K562 (cell line): ENCODE measurements at regions not wholly inside any gene's neighbourhood (a gene's known extent, or its start where the extent isn't known, plus 50 kb on each side); places are given as distances from the start of the nearest gene placed in this dataset.

Source experiments
- ATAC-seq: fragments of 200-7000 bp; cut with Tn5 transposase; 3 replicates; pipeline ENCODE4 v1.9.1; 2020; ENCODE audit warnings: moderate library complexity
- BruUV-seq: library from RNA; stranded (reverse); fragments of 400-500 nt; replicated peaks from 2 replicates; lab custom pipeline; 2021; lab: Mats Ljungman, UMichigan
- CTCF ChIA-PET: fragments of 300-600 bp; formaldehyde crosslinking; extraction: SDS; loops from one replicate; lab custom pipeline; 2021; ENCODE audit warnings: low intra/inter-chr PET ratio; lab: Yijun Ruan, JAX
- POLR2A ChIA-PET: fragments of 300-600, 350-650 bp; sonication (Branson Sonifier 250); formaldehyde crosslinking; extraction: SDS; loops from one replicate; lab custom pipeline; 2021; ENCODE audit warnings: antibody characterized with exemption, inconsistent platforms; lab: Yijun Ruan, JAX
- DNase-seq, 4 experiments: peaks; one replicate each; pipeline versions ENCODE4 v3.0.0 to v3.0.0-alpha.2; 2011 to 2018; ENCODE audit warnings: low spot score in 3 of 4, mixed read lengths in 3 of 4; ENCODE audit errors: extremely low read depth in 1 of 4
- FAIRE-seq: peaks from 2 replicates; lab custom pipeline; 2011; peaks lifted over from hg19 to GRCh38; lab: Jason Lieb, UNC
- H2AFZ ChIP-seq: 2 replicates; pipeline ENCODE4 v1.6.0; 2011; ENCODE audit warnings: low read depth, low read length, control low read depth, inconsistent platforms
- H3K27ac ChIP-seq: fragments of 200-600 bp; 3 replicates; pipeline ENCODE4 v1.8.0; 2011; ENCODE audit warnings: low read depth, mild to moderate bottlenecking, control low read depth, inconsistent platforms, low read length, moderate library complexity, mixed read lengths; ENCODE audit errors: extremely low read depth
- H3K27me3 ChIP-seq, 2 experiments: fragments of 300-600 bp in 1 of 2; 2 replicates in 1 of 2; 3 replicates in 1 of 2; pipeline versions ENCODE4 v1.6.0 to v1.8.0; 2011; ENCODE audit warnings: inconsistent platforms in 2 of 2, low read length in 2 of 2, mild to moderate bottlenecking in 1 of 2, mixed read lengths in 1 of 2, moderate library complexity in 1 of 2; ENCODE audit not compliant: control insufficient read depth in 2 of 2, insufficient read depth in 2 of 2
- H3K36me3 ChIP-seq: fragments of 300-600 bp; 3 replicates; pipeline ENCODE4 v1.8.0; 2011; ENCODE audit warnings: mild to moderate bottlenecking, low read length, inconsistent platforms; ENCODE audit not compliant: control insufficient read depth, insufficient read depth
- H3K4me1 ChIP-seq, 2 experiments: fragments of 200-600 bp in 1 of 2; replicated peaks in 1 of 2; 2 replicates in 1 of 2; 3 replicates in 1 of 2; pipeline versions ENCODE4 v1.5.1 to v1.8.0; 2011; ENCODE audit warnings: inconsistent platforms in 2 of 2, low read length in 2 of 2, mild to moderate bottlenecking in 1 of 2, mixed read lengths in 1 of 2, moderate library complexity in 1 of 2; ENCODE audit not compliant: control insufficient read depth in 2 of 2, insufficient read depth in 2 of 2
- H3K4me2 ChIP-seq: 2 replicates; pipeline ENCODE4 v1.6.1; 2011; ENCODE audit warnings: low read length, control low read depth, inconsistent platforms, mixed read lengths; ENCODE audit not compliant: insufficient read depth
- H3K4me3 ChIP-seq: fragments of 200-600 bp; sonication (generic), shearing (Covaris generic); 2 replicates; pipeline ENCODE4 v1.5.1; 2016; ENCODE audit warnings: control low read depth, inconsistent platforms
- H3K79me2 ChIP-seq: fragments of 200-600 bp; 3 replicates; pipeline ENCODE4 v1.8.0; 2011; ENCODE audit warnings: low read length, inconsistent platforms; ENCODE audit not compliant: control insufficient read depth, insufficient read depth
- H3K9ac ChIP-seq, 2 experiments: 2 replicates each; pipeline versions ENCODE4 v1.6.0 to v1.6.1; 2011; ENCODE audit warnings: low read depth in 2 of 2, low read length in 2 of 2, control low read depth in 1 of 2, inconsistent platforms in 1 of 2, mild to moderate bottlenecking in 1 of 2, mixed read lengths in 1 of 2; ENCODE audit not compliant: insufficient read depth in 1 of 2
- H3K9me1 ChIP-seq: one replicate; pipeline ENCODE4 v1.6.0; 2011; ENCODE audit warnings: inconsistent platforms, mild to moderate bottlenecking, low read length, moderate library complexity; ENCODE audit not compliant: control insufficient read depth, insufficient read depth
- H3K9me3 ChIP-seq: replicated peaks from 2 replicates; pipeline ENCODE4 v1.5.1; 2011; ENCODE audit warnings: low read depth, low read length, inconsistent platforms; ENCODE audit not compliant: control insufficient read depth, insufficient read depth
- H4K20me1 ChIP-seq: replicated peaks from 2 replicates; pipeline ENCODE4 v1.6.1; 2011; ENCODE audit warnings: low read length, inconsistent platforms, mixed read lengths; ENCODE audit not compliant: control insufficient read depth, insufficient read depth
- CBX8 ChIP-seq: fragments of 200-600 bp; sonication (generic); IDR thresholded peaks from 2 replicates; pipeline ENCODE4 v1.6.1; 2012; ENCODE audit warnings: borderline replicate concordance, mixed run types, low read depth, mild to moderate bottlenecking, moderate library complexity, mixed read lengths, low read length, control low read depth, inconsistent platforms; ENCODE audit not compliant: poor library complexity, severe bottlenecking; ENCODE audit errors: extremely low read depth
- HDGF ChIP-seq: fragments of 450-650 bp; IDR thresholded peaks from 2 replicates; pipeline ENCODE4 v1.6.1; 2016
- HNRNPK ChIP-seq: fragments of 200-400 bp; formaldehyde crosslinking; IDR thresholded peaks from one replicate; pipeline ENCODE4 v1.6.1; 2018; ENCODE audit warnings: mild to moderate bottlenecking, low read depth, low read length; ENCODE audit not compliant: poor library complexity, severe bottlenecking
- IFI16 ChIP-seq: fragments of 250-450 bp; sonication (Bioruptor Pico); IDR thresholded peaks from 2 replicates; pipeline ENCODE4 v2.1.2; 2022; ENCODE audit warnings: mild to moderate bottlenecking, inconsistent platforms
- POU5F1 ChIP-seq: fragments of 150-350 bp; IDR thresholded peaks from 2 replicates; pipeline ENCODE4 v1.6.1; 2014; ENCODE audit warnings: borderline replicate concordance, low read length, low read depth, mild to moderate bottlenecking; ENCODE audit not compliant: partially characterized antibody
- PRMT5 ChIP-seq: sonication (generic); formaldehyde crosslinking; IDR thresholded peaks from 2 replicates; pipeline ENCODE4 v1.5.0; 2020; ENCODE audit warnings: missing genetic modification reagents
- SAP30 ChIP-seq: fragments of 200-600 bp; sonication (generic); IDR thresholded peaks from 2 replicates; pipeline ENCODE4 v1.6.1; 2012; ENCODE audit warnings: borderline replicate concordance, low read depth, mild to moderate bottlenecking, moderate library complexity, low read length, control low read depth, inconsistent platforms; ENCODE audit not compliant: insufficient read depth, poor library complexity, severe bottlenecking
- SMAD3 ChIP-seq: fragments of 450-650 bp; formaldehyde crosslinking; conservative IDR thresholded peaks from 2 replicates; pipeline ENCODE4 v1.4.0; 2020; ENCODE audit warnings: mild to moderate bottlenecking
- SRSF3 ChIP-seq: fragments of 200-400 bp; formaldehyde crosslinking; IDR thresholded peaks from 2 replicates; pipeline ENCODE4 v1.6.1; 2016; ENCODE audit warnings: mild to moderate bottlenecking, low read length, moderate library complexity; ENCODE audit not compliant: insufficient read depth
- TAF1 ChIP-seq: IDR thresholded peaks from 2 replicates; pipeline ENCODE4 v1.6.1; 2011; ENCODE audit warnings: mild to moderate bottlenecking, low read length, moderate library complexity; ENCODE audit not compliant: insufficient read depth, control insufficient read depth, severe bottlenecking; ENCODE audit errors: extremely low read depth
- TARDBP ChIP-seq: fragments of 450-650 bp; IDR thresholded peaks from 2 replicates; pipeline ENCODE4 v1.6.1; 2016
- ZFP36 ChIP-seq: fragments of 150-350 bp; IDR thresholded peaks from 2 replicates; pipeline ENCODE4 v1.6.1; 2018; ENCODE audit warnings: low read length, low read depth; ENCODE audit not compliant: partially characterized antibody
- ZHX1 ChIP-seq: fragments of 150-350 bp; conservative IDR thresholded peaks from 2 replicates; pipeline ENCODE4 v1.6.1; 2014; ENCODE audit warnings: low read length
- ZNF263 ChIP-seq: sonication (generic); formaldehyde crosslinking; IDR thresholded peaks from 2 replicates; pipeline ENCODE4 v1.8.0; 2022; ENCODE audit warnings: mild to moderate bottlenecking, missing genetic modification reagents, borderline replicate concordance
- ZNF507 ChIP-seq: conservative IDR thresholded peaks from 2 replicates; pipeline ENCODE4 v1.6.1; 2017; ENCODE audit warnings: missing genetic modification characterization, missing compliant biosample characterization
- ZNF57 ChIP-seq: fragments of 450-650 bp; formaldehyde crosslinking; IDR thresholded peaks from 2 replicates; pipeline ENCODE4 v1.4.0; 2020; ENCODE audit warnings: mild to moderate bottlenecking, moderate library complexity
- WGBS: fragments of 100-300 bp; shearing (Covaris generic); methylation state at CpG from one replicate; pipeline ENCODE4 v1.1.6; 2016; ENCODE audit warnings: low coverage, mixed read lengths; ENCODE audit not compliant: insufficient coverage; ENCODE audit errors: missing lambda C conversion rate; 5-methylcytosine and 5-hydroxymethylcytosine counted together
- in situ Hi-C: fragments of 300-500 bp; cut with MboI; formaldehyde crosslinking; loops from 4 replicates; pipeline ENCODE4 v1.15.0; 2018; ENCODE audit warnings: inconsistent platforms, mixed read lengths
- intact Hi-C: fragments of 100-400 bp; cut with micrococcal nuclease; formaldehyde crosslinking; loops from 2 replicates; pipeline ENCODE4 v1.14.2; 2022
- TF ChIP-seq, protein P1 (sequence below), 2 experiments: fragments of 450-650 bp in 1 of 2; sonication (generic) in 1 of 2; formaldehyde crosslinking; conservative IDR thresholded peaks; 2 replicates each; pipeline versions ENCODE4 v1.4.0 to v1.8.1; 2020 to 2022; ENCODE audit warnings: mild to moderate bottlenecking in 1 of 2, missing genetic modification reagents in 1 of 2
- TF ChIP-seq, protein P2 (sequence below): sonication (generic); formaldehyde crosslinking; IDR thresholded peaks from 2 replicates; pipeline ENCODE4 v1.8.1; 2023; ENCODE audit warnings: mild to moderate bottlenecking, missing genetic modification reagents

DNA sequence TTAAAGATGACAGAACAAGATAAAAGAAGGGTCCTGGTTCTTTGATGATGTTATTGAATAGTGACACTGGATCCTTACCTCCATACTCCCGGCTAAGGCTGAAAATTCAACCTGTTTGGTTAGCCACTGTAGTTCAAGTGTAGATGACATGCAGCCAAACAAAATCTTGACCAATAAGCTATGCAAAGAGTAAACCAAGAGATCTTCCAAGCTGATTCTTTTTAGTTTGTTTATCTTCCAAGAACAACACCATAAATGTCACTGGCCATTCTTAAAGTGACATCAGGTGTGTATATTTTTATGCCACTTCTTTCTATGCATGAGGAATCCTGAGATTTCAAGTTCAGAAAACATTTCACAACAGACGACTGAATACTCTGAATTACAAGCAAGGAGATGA, 141.5 kb upstream of the FST start:
- BruUV-seq: no TSS peak
- intact Hi-C loops (no loop called here), in situ Hi-C loops (no loop called here)
- Histone ChIP-seq H3K4me1 (no peaks in the 10 kb centered on the region), H3K4me2 (no peak overlapping the region), H3K27ac (no peak overlapping the region), H3K4me3 (no peak overlapping the region), H2AFZ (no peak overlapping the region), H3K9ac (no peak overlapping the region), H3K36me3 (no peaks in the 10 kb centered on the region), H3K27me3 (no peaks in the 10 kb centered on the region), H3K9me1 (no peaks in the 10 kb centered on the region), H3K9me3 (no peaks in the 10 kb centered on the region), H4K20me1 (no peaks in the 10 kb centered on the region), H3K79me2 (no peaks in the 10 kb centered on the region)
- TF ChIP-seq ZNF507 (no peak), SMAD3 (CRISPR knock-in tag) (no peak), ZHX1 (no peak), ZNF263 (CRISPR knock-in tag) (no peak), SRSF3 (no peak), ZNF57 (CRISPR knock-in tag) (no peak), HDGF (no peak), CBX8 (no peak), HNRNPK (no peak), POU5F1 (no peak), SAP30 (no peak), TAF1 (no peak), PRMT5 (CRISPR knock-in tag) (no peak), IFI16 (no peak), TARDBP (no peak), ZFP36 (no peak)
- TF ChIP-seq, protein P1, sequence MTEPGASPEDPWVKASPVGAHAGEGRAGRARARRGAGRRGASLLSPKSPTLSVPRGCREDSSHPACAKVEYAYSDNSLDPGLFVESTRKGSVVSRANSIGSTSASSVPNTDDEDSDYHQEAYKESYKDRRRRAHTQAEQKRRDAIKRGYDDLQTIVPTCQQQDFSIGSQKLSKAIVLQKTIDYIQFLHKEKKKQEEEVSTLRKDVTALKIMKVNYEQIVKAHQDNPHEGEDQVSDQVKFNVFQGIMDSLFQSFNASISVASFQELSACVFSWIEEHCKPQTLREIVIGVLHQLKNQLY (CRISPR knock-in tag; conservative IDR thresholded peaks at IDR 0.05): no peak
- TF ChIP-seq, protein P2, sequence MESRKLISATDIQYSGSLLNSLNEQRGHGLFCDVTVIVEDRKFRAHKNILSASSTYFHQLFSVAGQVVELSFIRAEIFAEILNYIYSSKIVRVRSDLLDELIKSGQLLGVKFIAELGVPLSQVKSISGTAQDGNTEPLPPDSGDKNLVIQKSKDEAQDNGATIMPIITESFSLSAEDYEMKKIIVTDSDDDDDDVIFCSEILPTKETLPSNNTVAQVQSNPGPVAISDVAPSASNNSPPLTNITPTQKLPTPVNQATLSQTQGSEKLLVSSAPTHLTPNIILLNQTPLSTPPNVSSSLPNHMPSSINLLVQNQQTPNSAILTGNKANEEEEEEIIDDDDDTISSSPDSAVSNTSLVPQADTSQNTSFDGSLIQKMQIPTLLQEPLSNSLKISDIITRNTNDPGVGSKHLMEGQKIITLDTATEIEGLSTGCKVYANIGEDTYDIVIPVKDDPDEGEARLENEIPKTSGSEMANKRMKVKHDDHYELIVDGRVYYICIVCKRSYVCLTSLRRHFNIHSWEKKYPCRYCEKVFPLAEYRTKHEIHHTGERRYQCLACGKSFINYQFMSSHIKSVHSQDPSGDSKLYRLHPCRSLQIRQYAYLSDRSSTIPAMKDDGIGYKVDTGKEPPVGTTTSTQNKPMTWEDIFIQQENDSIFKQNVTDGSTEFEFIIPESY (CRISPR knock-in tag): no peak
- FAIRE-seq (no peak), DNase-seq (no peak), ATAC-seq (no peak)
- CTCF ChIA-PET: no interaction called here
- POLR2A ChIA-PET: no interaction called here
- 0% methylated on average over 2 of the region's 2 CpGs for WGBS
